KMS-11 (cell line): ENCODE measurements at regions not wholly inside any gene's neighbourhood (a gene's known extent, or its start where the extent isn't known, plus 50 kb on each side); places are given as distances from the start of the nearest gene placed in this dataset.
"Not testable (repeated sequence)": the region's sequence is repeated elsewhere in the genome, so short reads cannot be mapped to it uniquely, and the experiment has no call there.

Source experiments
- H2AFZ ChIP-seq: fragments of 200-600 bp; sonication (generic); 2 replicates; pipeline ENCODE4 v1.6.1; 2016; ENCODE audit warnings: antibody characterized with exemption, mixed run types, low read depth
- H3K27ac ChIP-seq: fragments of 200-600 bp; sonication (generic); 2 replicates; pipeline ENCODE4 v1.6.1; 2016; ENCODE audit warnings: mild to moderate bottlenecking, mixed run types
- H3K27me3 ChIP-seq: fragments of 200-600 bp; sonication (generic); 2 replicates; pipeline ENCODE4 v1.6.1; 2017; ENCODE audit warnings: mild to moderate bottlenecking, low read depth, mixed run types, moderate library complexity; ENCODE audit not compliant: insufficient read depth
- H3K36me3 ChIP-seq: fragments of 200-600 bp; sonication (generic); 2 replicates; pipeline ENCODE4 v1.6.1; 2017; ENCODE audit warnings: mild to moderate bottlenecking, mixed run types; ENCODE audit not compliant: insufficient read depth
- H3K4me1 ChIP-seq: fragments of 200-600 bp; sonication (generic); 2 replicates; pipeline ENCODE4 v1.6.1; 2016; ENCODE audit warnings: mild to moderate bottlenecking, low read depth, mixed run types; ENCODE audit not compliant: poor library complexity, severe bottlenecking
- H3K4me2 ChIP-seq: fragments of 200-600 bp; sonication (generic); 2 replicates; pipeline ENCODE4 v1.7.0; 2016; ENCODE audit warnings: mild to moderate bottlenecking, mixed run types
- H3K4me3 ChIP-seq: fragments of 200-600 bp; sonication (generic); IDR thresholded peaks from 2 replicates; pipeline ENCODE4 v1.6.1; 2017; ENCODE audit warnings: low read depth, low read length, mixed read lengths; ENCODE audit not compliant: insufficient read depth
- H3K79me2 ChIP-seq: fragments of 200-600 bp; sonication (generic); 2 replicates; pipeline ENCODE4 v1.6.1; 2016; ENCODE audit warnings: low read depth, mixed run types; ENCODE audit not compliant: insufficient read depth
- H3K9ac ChIP-seq: fragments of 200-600 bp; sonication (generic); 2 replicates; pipeline ENCODE4 v1.6.1; 2016; ENCODE audit warnings: mild to moderate bottlenecking, mixed run types
- H4K20me1 ChIP-seq: fragments of 200-600 bp; sonication (generic); 2 replicates; pipeline ENCODE4 v1.6.1; 2016; ENCODE audit warnings: mild to moderate bottlenecking, mixed run types; ENCODE audit not compliant: insufficient read depth
- CTCF ChIP-seq: fragments of 200-600 bp; sonication (generic); conservative IDR thresholded peaks from 2 replicates; pipeline ENCODE4 v1.6.1; 2017; ENCODE audit warnings: low read depth, mild to moderate bottlenecking, antibody characterized with exemption, low read length, moderate library complexity, mixed read lengths

GRCh38 chr22:49671331-49672013 is 156.2 kb downstream of the BRD1 start:
- no peak for TF ChIP-seq CTCF
- Histone ChIP-seq H3K4me1 (no peaks in the 10 kb centered on the region), H4K20me1 (no peaks in the 10 kb centered on the region), H3K27ac (no peak overlapping the region), H2AFZ (no peak overlapping the region), H3K36me3 (no peaks in the 10 kb centered on the region), H3K27me3 (peaks cover 9% of the 10 kb centered on the region; the same call in 1 of the 2 replicates), H3K79me2 (no peaks in the 10 kb centered on the region), H3K9ac (no peak overlapping the region), H3K4me2 (no peak overlapping the region), H3K4me3 (no peak overlapping the region)

GRCh38 chr22:49670456-49671330 is 157.0 kb downstream of the BRD1 start:
- Histone ChIP-seq H3K27ac (no peak overlapping the region), H4K20me1 (no peaks in the 10 kb centered on the region), H3K4me2 (no peak overlapping the region), H3K27me3 (peaks cover 11% of the 10 kb centered on the region; the same call in 1 of the 2 replicates), H3K9ac (no peak overlapping the region), H3K79me2 (no peaks in the 10 kb centered on the region), H3K4me3 (no peak overlapping the region), H3K4me1 (no peaks in the 10 kb centered on the region), H3K36me3 (no peaks in the 10 kb centered on the region), H2AFZ (no peak overlapping the region)
- TF ChIP-seq CTCF, result no peak

GRCh38 chr22:49669969-49670455 is 157.7 kb downstream of the BRD1 start:
- H3K27ac ChIP-seq, H3K79me2 ChIP-seq, H2AFZ ChIP-seq, H3K4me2 ChIP-seq, H3K4me3 ChIP-seq, H3K36me3 ChIP-seq, H3K9ac ChIP-seq, H4K20me1 ChIP-seq, H3K4me1 ChIP-seq: not testable (repeated sequence)
- peaks cover 14% of the 10 kb centered on the region; the same call in 1 of the 2 replicates for H3K27me3 ChIP-seq

GRCh38 chr22:49669427-49669968 is 158.2 kb downstream of the BRD1 start:
- H3K36me3 ChIP-seq, H3K4me1 ChIP-seq, H2AFZ ChIP-seq, H4K20me1 ChIP-seq, H3K4me2 ChIP-seq, H3K27ac ChIP-seq, H3K79me2 ChIP-seq, H3K4me3 ChIP-seq, H3K9ac ChIP-seq: not testable (repeated sequence)
- H3K27me3 ChIP-seq, result peaks cover 14% of the 10 kb centered on the region; the same call in 1 of the 2 replicates

GRCh38 chr22:49668402-49668801 is 159.3 kb downstream of the BRD1 start:
- Histone ChIP-seq H3K9ac (no peak overlapping the region), H3K4me2 (no peak overlapping the region), H3K27me3 (peaks cover 14% of the 10 kb centered on the region; the same call in 1 of the 2 replicates), H3K36me3 (no peaks in the 10 kb centered on the region), H4K20me1 (no peaks in the 10 kb centered on the region), H3K27ac (no peak overlapping the region), H3K4me1 (no peaks in the 10 kb centered on the region), H3K4me3 (no peak overlapping the region), H3K79me2 (no peaks in the 10 kb centered on the region), H2AFZ (no peak overlapping the region)
- no peak for TF ChIP-seq CTCF
